Endothelial cell of umbilical vein (primary cell): ENCODE measurements at regions not wholly inside any gene's neighbourhood (a gene's known extent, or its start where the extent isn't known, plus 50 kb on each side); places are given as distances from the start of the nearest gene placed in this dataset.

ENCODE experiments used
- CTCF ChIP-seq, 2 donors: IDR thresholded peaks; 1 replicate in 1 of 2; 2 replicates in 1 of 2; pipeline ENCODE4 v1.5.1; 2011; ENCODE audit warnings: low read length in 2 of 2, mild to moderate bottlenecking in 2 of 2, moderate library complexity in 2 of 2, control low read depth in 1 of 2, inconsistent platforms in 1 of 2, low read depth in 1 of 2; ENCODE audit not compliant: insufficient read depth in 1 of 2; ENCODE audit errors: extremely low read depth in 1 of 2
- EZH2 ChIP-seq: IDR thresholded peaks from 2 replicates; pipeline ENCODE4 v1.6.1; 2012; ENCODE audit warnings: borderline replicate concordance, low read depth, mild to moderate bottlenecking, moderate library complexity, low read length, inconsistent platforms; ENCODE audit not compliant: severe bottlenecking
- FOS ChIP-seq: IDR thresholded peaks from 2 replicates; pipeline ENCODE4 v1.6.1; 2011; ENCODE audit warnings: mild to moderate bottlenecking, low read length, moderate library complexity, borderline replicate concordance; ENCODE audit not compliant: insufficient read depth
- GATA2 ChIP-seq: IDR thresholded peaks from 2 replicates; pipeline ENCODE4 v1.7.0; 2011; ENCODE audit warnings: low read depth, mild to moderate bottlenecking, moderate library complexity, mixed read lengths, low read length; ENCODE audit not compliant: insufficient read length, insufficient read depth
- MAX ChIP-seq: IDR thresholded peaks from 2 replicates; pipeline ENCODE4 v1.6.1; 2011; ENCODE audit not compliant: insufficient read depth, insufficient read length
- MYC ChIP-seq: IDR thresholded peaks from one replicate; pipeline ENCODE4 v1.6.1; 2011; ENCODE audit warnings: mild to moderate bottlenecking, low read depth, low read length
- POLR2A ChIP-seq: IDR thresholded peaks from 2 replicates; pipeline ENCODE4 v1.6.1; 2012; ENCODE audit warnings: low read depth, mild to moderate bottlenecking, control low read depth, low read length
- POLR2AphosphoS5 ChIP-seq: IDR thresholded peaks from 2 replicates; pipeline ENCODE4 v1.6.1; 2012; ENCODE audit warnings: low read depth, mild to moderate bottlenecking, control low read depth, low read length, moderate library complexity; ENCODE audit not compliant: insufficient read depth

- TF ChIP-seq CTCF (IDR thresholded peaks at IDR 0.05; ENCODE audit: extremely low read depth in 1 of 2, insufficient read depth in 1 of 2, low read depth in 1 of 2, low read length in 2 of 2) (no peak), POLR2A (no peak), POLR2AphosphoS5 (no peak), MYC (no peak), MAX (no peak), EZH2 (no peak), GATA2 (no peak), FOS (no peak)
These were observed 367.0 kb downstream of the FOXL1 start for GRCh38 chr16:86945166-86945900.
